ENCODE measurements at regions not wholly inside any gene's neighbourhood (a gene's known extent, or its start where the extent isn't known, plus 50 kb on each side); places are given as distances from the start of the nearest gene placed in this dataset.

- H3K4me3 ChIP-seq = no peak overlapping the region
- 29 to 81% (median 65%) methylated on average over 1 to 3 of the region's 3 CpGs; no CpG with 5 or more reads in 2 of the 10 experiments for WGBS, 10 experiments
- in situ Hi-C loops (cut with MboI; ENCODE audit: low pct_unique_long_range_greater_than_20kb in 2 of 9, low sequenced_read_pairs in 9 of 9, unreplicated experiment in 9 of 9) = loop anchor here in 1 of 9 experiments (25.0 kb wide), 2 partner anchors 124 to 574 kb away; no protein-coding TSS in a partner anchor
- peak overlapping the region; percentile 43 to 49 for H3K27ac ChIP-seq
- ATAC-seq (replicated peaks in 6 of 8) = peak in 5 of 8 experiments; percentile 53 to 80 (median 70)
- H3K4me1 ChIP-seq (replicated peaks in 1 of 2) = peaks cover 20 to 21% of the 10 kb centered on the region in 2 donors
These were observed 182.8 kb downstream of the PIK3C3 start for GRCh38 chr18:42137693-42138375.

GRCh38 chr18:42141439-42141838 lies 186.4 kb downstream of the PIK3C3 start:
- in situ Hi-C loops (cut with MboI; ENCODE audit: low pct_unique_long_range_greater_than_20kb in 2 of 9, low sequenced_read_pairs in 9 of 9, unreplicated experiment in 9 of 9) = loop anchor here in 1 of 9 experiments (25.0 kb wide), 2 partner anchors 121 to 571 kb away; no protein-coding TSS in a partner anchor
- 82% methylated on average over 1 of the region's 1 CpG; no CpG with 5 or more reads in 9 of the 10 experiments for WGBS, 10 experiments
- ATAC-seq (replicated peaks in 6 of 8) = peak in 2 of 8 experiments; percentile 20 to 48
- H3K4me1 ChIP-seq (replicated peaks in 1 of 2) = peaks cover 20 to 21% of the 10 kb centered on the region in 2 donors
- H3K4me3 ChIP-seq = no peak overlapping the region
- no peak overlapping the region for H3K27ac ChIP-seq

GRCh38 chr18:42155024-42155423 lies 200.0 kb downstream of the PIK3C3 start:
- Histone ChIP-seq H3K27ac (no peak overlapping the region), H3K4me3 (no peak overlapping the region), H3K4me1 (replicated peaks in 1 of 2) (peaks cover 3 to 4% of the 10 kb centered on the region in 2 donors)
- in situ Hi-C loops (cut with MboI; ENCODE audit: low pct_unique_long_range_greater_than_20kb in 2 of 9, low sequenced_read_pairs in 9 of 9, unreplicated experiment in 9 of 9) = no loop called here
- ATAC-seq (replicated peaks in 6 of 8) = no peak

GRCh38 chr18:42156281-42156680 lies 201.2 kb downstream of the PIK3C3 start:
- Histone ChIP-seq H3K27ac (no peak overlapping the region), H3K4me3 (no peak overlapping the region), H3K4me1 (replicated peaks in 1 of 2) (peaks cover 3 to 6% of the 10 kb centered on the region in 2 donors)
- in situ Hi-C loops (cut with MboI; ENCODE audit: low pct_unique_long_range_greater_than_20kb in 2 of 9, low sequenced_read_pairs in 9 of 9, unreplicated experiment in 9 of 9) = no loop called here
- no peak for ATAC-seq (replicated peaks in 6 of 8)

GRCh38 chr18:42157420-42157819 lies 202.4 kb downstream of the PIK3C3 start:
- no peak overlapping the region for H3K27ac ChIP-seq
- ATAC-seq (replicated peaks in 6 of 8) = no peak
- in situ Hi-C loops (cut with MboI; ENCODE audit: low pct_unique_long_range_greater_than_20kb in 2 of 9, low sequenced_read_pairs in 9 of 9, unreplicated experiment in 9 of 9) = no loop called here
- peaks cover 3 to 6% of the 10 kb centered on the region in 2 donors for H3K4me1 ChIP-seq (replicated peaks in 1 of 2)
- 40 to 100% (median 67%) methylated on average over 1 of the region's 1 CpG; no CpG with 5 or more reads in 5 of the 10 experiments for WGBS, 10 experiments
- H3K4me3 ChIP-seq = no peak overlapping the region

- Histone ChIP-seq H3K4me3 (no peak overlapping the region), H3K4me1 (replicated peaks in 1 of 2) (peaks cover 3 to 6% of the 10 kb centered on the region in 2 donors), H3K27ac (no peak overlapping the region)
- WGBS, 10 experiments = 17 to 100% (median 100%) methylated on average over 1 to 2 of the region's 2 CpGs; no CpG with 5 or more reads in 3 of the 10 experiments
- ATAC-seq (replicated peaks in 6 of 8) = no peak
- in situ Hi-C loops (cut with MboI; ENCODE audit: low pct_unique_long_range_greater_than_20kb in 2 of 9, low sequenced_read_pairs in 9 of 9, unreplicated experiment in 9 of 9) = no loop called here
These were observed 202.8 kb downstream of the PIK3C3 start for GRCh38 chr18:42157878-42158277.

GRCh38 chr18:42159146-42159545 lies 204.1 kb downstream of the PIK3C3 start:
- in situ Hi-C loops (cut with MboI; ENCODE audit: low pct_unique_long_range_greater_than_20kb in 2 of 9, low sequenced_read_pairs in 9 of 9, unreplicated experiment in 9 of 9) = no loop called here
- H3K27ac ChIP-seq = no peak overlapping the region
- 5 to 100% (median 33%) methylated on average over 1 to 3 of the region's 3 CpGs; no CpG with 5 or more reads in 1 of the 10 experiments for WGBS, 10 experiments
- no peak overlapping the region for H3K4me3 ChIP-seq
- H3K4me1 ChIP-seq (replicated peaks in 1 of 2) = peaks cover 6 to 11% of the 10 kb centered on the region in 2 donors
- peak in 2 of 8 experiments; percentile 27 to 84 for ATAC-seq (replicated peaks in 6 of 8)

GRCh38 chr18:42163321-42163720 lies 208.3 kb downstream of the PIK3C3 start:
- in situ Hi-C loops (cut with MboI; ENCODE audit: low pct_unique_long_range_greater_than_20kb in 2 of 9, low sequenced_read_pairs in 9 of 9, unreplicated experiment in 9 of 9) = no loop called here

GRCh38 chr18:42164556-42164955 lies 209.5 kb downstream of the PIK3C3 start:
- Histone ChIP-seq H3K4me1 (replicated peaks in 1 of 2) (peaks cover 19 to 34% of the 10 kb centered on the region in 2 donors), H3K4me3 (no peak overlapping the region), H3K27ac (no peak overlapping the region)
- peak in 1 of 8 experiments; percentile 40 for ATAC-seq (replicated peaks in 6 of 8)
- WGBS, 10 experiments = 14 to 100% (median 70%) methylated on average over 1 of the region's 1 CpG; no CpG with 5 or more reads in 1 of the 10 experiments
- in situ Hi-C loops (cut with MboI; ENCODE audit: low pct_unique_long_range_greater_than_20kb in 2 of 9, low sequenced_read_pairs in 9 of 9, unreplicated experiment in 9 of 9) = no loop called here

More at GRCh38 chr18:42163321-42163720, 208.3 kb downstream of the PIK3C3 start:
- 40 to 100% (median 83%) methylated on average over 1 of the region's 1 CpG; no CpG with 5 or more reads in 3 of the 10 experiments for WGBS, 10 experiments
- ATAC-seq (replicated peaks in 6 of 8) = no peak
- Histone ChIP-seq H3K4me1 (replicated peaks in 1 of 2) (peaks cover 23 to 34% of the 10 kb centered on the region in 2 donors), H3K4me3 (no peak overlapping the region), H3K27ac (no peak overlapping the region)

GRCh38 chr18:42165922-42166513 lies 211.0 kb downstream of the PIK3C3 start:
- Histone ChIP-seq H3K4me1 (replicated peaks in 1 of 2) (peaks cover 16 to 36% of the 10 kb centered on the region in 2 donors), H3K4me3 (no peak overlapping the region), H3K27ac (peak overlapping the region in 1 of 2 donors; percentile 11)
- WGBS, 10 experiments = 0 to 14% (median 0%) methylated on average over 1 of the region's 1 CpG; no CpG with 5 or more reads in 5 of the 10 experiments
- ATAC-seq (replicated peaks in 6 of 8) = peak in 5 of 8 experiments; percentile 87 to 95 (median 92)
- in situ Hi-C loops (cut with MboI; ENCODE audit: low pct_unique_long_range_greater_than_20kb in 2 of 9, low sequenced_read_pairs in 9 of 9, unreplicated experiment in 9 of 9) = no loop called here

GRCh38 chr18:42168487-42168886 lies 213.5 kb downstream of the PIK3C3 start:
- peak in 1 of 8 experiments; percentile 16 for ATAC-seq (replicated peaks in 6 of 8)
- WGBS, 10 experiments = 76 to 100% (median 84%) methylated on average over 1 to 2 of the region's 2 CpGs; no CpG with 5 or more reads in 3 of the 10 experiments
- no peak overlapping the region for H3K27ac ChIP-seq
- no peak overlapping the region for H3K4me3 ChIP-seq
- H3K4me1 ChIP-seq (replicated peaks in 1 of 2) = peaks cover 24 to 56% of the 10 kb centered on the region in 2 donors
- in situ Hi-C loops (cut with MboI; ENCODE audit: low pct_unique_long_range_greater_than_20kb in 2 of 9, low sequenced_read_pairs in 9 of 9, unreplicated experiment in 9 of 9) = no loop called here

- no peak overlapping the region for H3K4me3 ChIP-seq
- H3K4me1 ChIP-seq (replicated peaks in 1 of 2) = peaks cover 24 to 51% of the 10 kb centered on the region in 2 donors
- 16 to 88% (median 45%) methylated on average over 1 to 3 of the region's 3 CpGs; no CpG with 5 or more reads in 2 of the 10 experiments for WGBS, 10 experiments
- peak in 3 of 8 experiments; percentile 59 to 86 (median 60) for ATAC-seq (replicated peaks in 6 of 8)
- in situ Hi-C loops (cut with MboI; ENCODE audit: low pct_unique_long_range_greater_than_20kb in 2 of 9, low sequenced_read_pairs in 9 of 9, unreplicated experiment in 9 of 9) = no loop called here
- H3K27ac ChIP-seq = no peak overlapping the region
These were observed 213.9 kb downstream of the PIK3C3 start for GRCh38 chr18:42168907-42169306.

GRCh38 chr18:42174909-42175308 lies 219.9 kb downstream of the PIK3C3 start:
- H3K27ac ChIP-seq = no peak overlapping the region
- H3K4me3 ChIP-seq = no peak overlapping the region
- ATAC-seq (replicated peaks in 6 of 8) = peak in 1 of 8 experiments; percentile 43
- peaks cover 16 to 52% of the 10 kb centered on the region in 2 donors for H3K4me1 ChIP-seq (replicated peaks in 1 of 2)
- in situ Hi-C loops (cut with MboI; ENCODE audit: low pct_unique_long_range_greater_than_20kb in 2 of 9, low sequenced_read_pairs in 9 of 9, unreplicated experiment in 9 of 9) = no loop called here
- WGBS, 10 experiments = 43 to 100% (median 90%) methylated on average over 1 of the region's 1 CpG; no CpG with 5 or more reads in 4 of the 10 experiments
